HL-60 (cell line): ENCODE measurements at regions not wholly inside any gene's neighbourhood (a gene's known extent, or its start where the extent isn't known, plus 50 kb on each side); places are given as distances from the start of the nearest gene placed in this dataset.

Experiments used
- POLR2AphosphoS5 ChIP-seq: IDR thresholded peaks from 2 replicates; pipeline ENCODE4 v1.6.1; 2012; ENCODE audit warnings: low read depth
- SPI1 ChIP-seq: IDR thresholded peaks from 2 replicates; pipeline ENCODE4 v1.6.1; 2012; ENCODE audit warnings: low read depth, mild to moderate bottlenecking, borderline replicate concordance
- TF ChIP-seq, protein P1 (sequence below): IDR thresholded peaks from one replicate; pipeline ENCODE4 v1.5.1; 2011; ENCODE audit warnings: low read length, control low read depth, inconsistent platforms; ENCODE audit not compliant: insufficient read depth
- TF ChIP-seq, protein P2 (sequence below): IDR thresholded peaks from 2 replicates; pipeline ENCODE4 v1.6.1; 2012; ENCODE audit warnings: low read depth; ENCODE audit not compliant: insufficient replicate concordance

DNA sequence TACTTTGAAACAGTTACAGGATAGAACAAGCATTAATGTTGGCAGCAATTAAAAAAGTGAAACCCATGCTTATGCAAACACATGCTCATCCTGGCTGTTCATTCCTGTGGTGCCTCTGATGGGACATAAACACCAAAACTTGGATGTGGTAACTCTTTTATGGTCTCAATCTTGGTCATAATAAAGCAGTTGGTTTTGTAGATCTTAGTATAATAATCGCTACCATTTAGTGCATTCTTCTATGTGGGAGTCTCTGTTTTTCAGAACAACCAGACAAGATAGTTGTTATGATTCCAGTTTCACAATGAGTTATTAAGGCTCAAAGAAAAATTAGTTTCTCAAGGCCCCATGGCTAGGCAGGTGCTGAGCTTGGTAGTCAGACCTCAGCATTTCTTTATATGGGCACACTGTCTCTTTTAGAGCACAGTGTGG lies 184.0 kb downstream of the UTRN start:
- TF ChIP-seq POLR2AphosphoS5 (no peak), SPI1 (no peak)
- TF ChIP-seq, protein P1, sequence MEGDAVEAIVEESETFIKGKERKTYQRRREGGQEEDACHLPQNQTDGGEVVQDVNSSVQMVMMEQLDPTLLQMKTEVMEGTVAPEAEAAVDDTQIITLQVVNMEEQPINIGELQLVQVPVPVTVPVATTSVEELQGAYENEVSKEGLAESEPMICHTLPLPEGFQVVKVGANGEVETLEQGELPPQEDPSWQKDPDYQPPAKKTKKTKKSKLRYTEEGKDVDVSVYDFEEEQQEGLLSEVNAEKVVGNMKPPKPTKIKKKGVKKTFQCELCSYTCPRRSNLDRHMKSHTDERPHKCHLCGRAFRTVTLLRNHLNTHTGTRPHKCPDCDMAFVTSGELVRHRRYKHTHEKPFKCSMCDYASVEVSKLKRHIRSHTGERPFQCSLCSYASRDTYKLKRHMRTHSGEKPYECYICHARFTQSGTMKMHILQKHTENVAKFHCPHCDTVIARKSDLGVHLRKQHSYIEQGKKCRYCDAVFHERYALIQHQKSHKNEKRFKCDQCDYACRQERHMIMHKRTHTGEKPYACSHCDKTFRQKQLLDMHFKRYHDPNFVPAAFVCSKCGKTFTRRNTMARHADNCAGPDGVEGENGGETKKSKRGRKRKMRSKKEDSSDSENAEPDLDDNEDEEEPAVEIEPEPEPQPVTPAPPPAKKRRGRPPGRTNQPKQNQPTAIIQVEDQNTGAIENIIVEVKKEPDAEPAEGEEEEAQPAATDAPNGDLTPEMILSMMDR: no peak
- TF ChIP-seq, protein P2, sequence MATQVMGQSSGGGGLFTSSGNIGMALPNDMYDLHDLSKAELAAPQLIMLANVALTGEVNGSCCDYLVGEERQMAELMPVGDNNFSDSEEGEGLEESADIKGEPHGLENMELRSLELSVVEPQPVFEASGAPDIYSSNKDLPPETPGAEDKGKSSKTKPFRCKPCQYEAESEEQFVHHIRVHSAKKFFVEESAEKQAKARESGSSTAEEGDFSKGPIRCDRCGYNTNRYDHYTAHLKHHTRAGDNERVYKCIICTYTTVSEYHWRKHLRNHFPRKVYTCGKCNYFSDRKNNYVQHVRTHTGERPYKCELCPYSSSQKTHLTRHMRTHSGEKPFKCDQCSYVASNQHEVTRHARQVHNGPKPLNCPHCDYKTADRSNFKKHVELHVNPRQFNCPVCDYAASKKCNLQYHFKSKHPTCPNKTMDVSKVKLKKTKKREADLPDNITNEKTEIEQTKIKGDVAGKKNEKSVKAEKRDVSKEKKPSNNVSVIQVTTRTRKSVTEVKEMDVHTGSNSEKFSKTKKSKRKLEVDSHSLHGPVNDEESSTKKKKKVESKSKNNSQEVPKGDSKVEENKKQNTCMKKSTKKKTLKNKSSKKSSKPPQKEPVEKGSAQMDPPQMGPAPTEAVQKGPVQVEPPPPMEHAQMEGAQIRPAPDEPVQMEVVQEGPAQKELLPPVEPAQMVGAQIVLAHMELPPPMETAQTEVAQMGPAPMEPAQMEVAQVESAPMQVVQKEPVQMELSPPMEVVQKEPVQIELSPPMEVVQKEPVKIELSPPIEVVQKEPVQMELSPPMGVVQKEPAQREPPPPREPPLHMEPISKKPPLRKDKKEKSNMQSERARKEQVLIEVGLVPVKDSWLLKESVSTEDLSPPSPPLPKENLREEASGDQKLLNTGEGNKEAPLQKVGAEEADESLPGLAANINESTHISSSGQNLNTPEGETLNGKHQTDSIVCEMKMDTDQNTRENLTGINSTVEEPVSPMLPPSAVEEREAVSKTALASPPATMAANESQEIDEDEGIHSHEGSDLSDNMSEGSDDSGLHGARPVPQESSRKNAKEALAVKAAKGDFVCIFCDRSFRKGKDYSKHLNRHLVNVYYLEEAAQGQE: no peak
